ENCODE measurements at regions not wholly inside any gene's neighbourhood (a gene's known extent, or its start where the extent isn't known, plus 50 kb on each side); places are given as distances from the start of the nearest gene placed in this dataset.

DNA sequence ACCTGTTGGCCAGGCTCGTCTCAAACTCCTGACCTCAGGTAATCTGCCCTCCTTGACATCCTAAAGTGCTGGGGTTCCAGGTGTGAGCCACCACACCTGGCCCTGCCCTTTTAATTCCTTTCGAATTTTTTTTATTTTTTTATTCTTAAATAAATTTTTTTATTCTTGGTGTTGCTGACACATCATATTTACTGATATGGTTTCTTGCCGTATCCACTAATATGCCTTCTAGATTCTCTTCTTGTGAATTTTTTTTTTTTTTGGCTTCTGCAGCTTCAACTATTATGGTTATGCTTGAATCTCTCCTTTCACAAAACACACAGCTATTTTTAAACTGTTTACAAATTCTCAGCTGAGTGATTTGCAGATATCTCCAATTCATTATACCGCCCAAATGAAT lies 353.4 kb upstream of the ADGRL3 start:
- TF ChIP-seq, protein P1, sequence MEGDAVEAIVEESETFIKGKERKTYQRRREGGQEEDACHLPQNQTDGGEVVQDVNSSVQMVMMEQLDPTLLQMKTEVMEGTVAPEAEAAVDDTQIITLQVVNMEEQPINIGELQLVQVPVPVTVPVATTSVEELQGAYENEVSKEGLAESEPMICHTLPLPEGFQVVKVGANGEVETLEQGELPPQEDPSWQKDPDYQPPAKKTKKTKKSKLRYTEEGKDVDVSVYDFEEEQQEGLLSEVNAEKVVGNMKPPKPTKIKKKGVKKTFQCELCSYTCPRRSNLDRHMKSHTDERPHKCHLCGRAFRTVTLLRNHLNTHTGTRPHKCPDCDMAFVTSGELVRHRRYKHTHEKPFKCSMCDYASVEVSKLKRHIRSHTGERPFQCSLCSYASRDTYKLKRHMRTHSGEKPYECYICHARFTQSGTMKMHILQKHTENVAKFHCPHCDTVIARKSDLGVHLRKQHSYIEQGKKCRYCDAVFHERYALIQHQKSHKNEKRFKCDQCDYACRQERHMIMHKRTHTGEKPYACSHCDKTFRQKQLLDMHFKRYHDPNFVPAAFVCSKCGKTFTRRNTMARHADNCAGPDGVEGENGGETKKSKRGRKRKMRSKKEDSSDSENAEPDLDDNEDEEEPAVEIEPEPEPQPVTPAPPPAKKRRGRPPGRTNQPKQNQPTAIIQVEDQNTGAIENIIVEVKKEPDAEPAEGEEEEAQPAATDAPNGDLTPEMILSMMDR (IDR thresholded peaks at IDR 0.05; ENCODE audit: low read depth, low read length, missing control alignments): no peak
- DNase-seq (ENCODE audit: extremely low read depth, low read depth): no peak
- no peak overlapping the region for H3K4me3 ChIP-seq (replicated peaks; ENCODE audit: low read depth, low read length)

DNA sequence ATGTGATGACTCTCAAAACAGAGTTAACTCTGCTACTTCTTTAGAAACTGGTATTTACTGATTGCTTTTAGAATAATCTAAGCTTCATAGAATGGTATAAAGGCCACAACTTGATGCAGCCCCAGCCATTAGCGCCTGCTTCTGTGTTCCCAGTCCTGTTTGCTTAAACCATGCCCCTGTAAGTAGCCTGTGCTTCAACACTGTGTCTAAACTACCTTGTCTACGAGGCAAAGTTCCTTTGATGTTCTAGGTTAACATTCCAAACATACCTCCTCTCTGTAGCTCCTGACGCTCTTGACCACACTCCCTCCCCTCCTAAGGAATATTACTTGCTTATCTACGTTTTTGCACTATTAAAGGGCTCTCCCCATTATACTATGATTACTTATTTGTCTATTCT lies 352.5 kb upstream of the ADGRL3 start:
- TF ChIP-seq, protein P1 (IDR thresholded peaks at IDR 0.05; ENCODE audit: low read depth, low read length, missing control alignments): no peak
- DNase-seq (ENCODE audit: extremely low read depth, low read depth): no peak
- H3K4me3 ChIP-seq (replicated peaks; ENCODE audit: low read depth, low read length): no peak overlapping the region

DNA sequence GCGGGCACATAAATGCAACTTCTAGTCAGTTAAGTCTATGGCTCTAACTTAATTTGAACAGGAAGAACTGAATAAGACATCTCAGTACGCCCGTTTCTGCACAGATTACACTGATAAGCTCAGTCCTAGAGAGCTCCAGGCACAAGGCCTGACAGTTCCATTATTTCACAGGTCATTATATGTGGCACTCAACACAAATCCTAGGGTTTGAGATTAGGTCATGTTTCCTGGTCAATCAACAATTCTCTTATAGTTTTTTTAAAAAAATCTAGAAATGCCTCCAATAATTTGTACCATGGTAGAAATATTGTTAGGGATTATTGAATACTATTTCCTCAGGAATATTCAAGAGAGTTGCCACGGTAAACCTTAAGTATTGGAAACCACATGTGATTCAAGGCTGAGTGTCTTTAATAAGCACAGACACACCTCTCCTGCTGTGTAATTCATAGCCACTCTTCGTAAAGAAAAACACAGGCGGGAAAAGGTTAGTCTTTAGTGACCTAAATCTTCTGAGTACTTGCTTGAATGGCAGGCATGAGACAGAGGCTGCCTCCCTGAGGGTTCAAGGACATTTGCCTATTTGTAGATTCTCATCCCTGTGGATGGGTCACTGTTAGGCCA lies 342.9 kb upstream of the ADGRL3 start:
- TF ChIP-seq, protein P1 (IDR thresholded peaks at IDR 0.05; ENCODE audit: low read depth, low read length, missing control alignments): no peak
- no peak overlapping the region for H3K4me3 ChIP-seq (replicated peaks; ENCODE audit: low read depth, low read length)
- no peak for DNase-seq (ENCODE audit: extremely low read depth, low read depth)

DNA sequence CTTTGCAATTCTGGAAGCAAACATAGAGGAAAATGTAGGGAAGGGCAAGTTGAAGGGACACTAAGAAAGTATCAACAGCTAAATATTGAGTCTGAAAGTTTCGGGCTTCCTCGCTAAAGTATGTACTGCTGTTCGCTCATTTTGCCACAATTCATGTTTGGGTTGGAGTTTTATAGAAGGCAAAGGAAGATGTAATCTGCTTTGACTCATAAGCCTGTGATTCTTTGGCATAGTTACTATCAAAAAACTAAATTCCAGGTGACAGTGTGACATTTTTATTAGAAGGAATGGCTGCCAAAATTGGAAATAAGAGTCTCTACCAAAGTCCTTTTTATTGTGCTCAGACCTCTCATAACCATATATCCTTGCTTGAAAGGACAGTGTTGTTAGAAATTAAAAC lies 336.7 kb upstream of the ADGRL3 start:
- no peak for DNase-seq (ENCODE audit: extremely low read depth, low read depth)
- TF ChIP-seq, protein P1 (IDR thresholded peaks at IDR 0.05; ENCODE audit: low read depth, low read length, missing control alignments): no peak
- H3K4me3 ChIP-seq (replicated peaks; ENCODE audit: low read depth, low read length): no peak overlapping the region

DNA sequence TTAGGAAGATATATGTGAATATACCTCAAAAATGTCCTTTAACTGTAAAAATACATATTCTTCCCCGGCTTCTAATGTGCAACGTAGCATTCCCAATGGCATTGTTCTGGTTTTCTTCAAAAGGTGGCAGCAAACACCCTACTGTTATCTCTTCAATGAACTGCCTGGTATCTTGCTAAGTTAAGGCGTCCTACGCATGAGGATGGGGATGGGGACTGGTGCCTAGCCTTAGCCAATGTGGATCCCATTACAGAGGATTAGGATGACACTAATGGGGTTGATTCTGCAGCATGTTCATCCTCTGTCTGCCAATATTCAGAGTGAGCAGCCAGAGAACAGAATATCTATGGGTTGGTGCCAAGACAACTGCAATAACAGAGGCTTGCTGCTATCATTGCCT lies 334.9 kb upstream of the ADGRL3 start:
- no peak overlapping the region for H3K4me3 ChIP-seq (replicated peaks; ENCODE audit: low read depth, low read length)
- DNase-seq (ENCODE audit: extremely low read depth, low read depth): no peak
- TF ChIP-seq, protein P1 (IDR thresholded peaks at IDR 0.05; ENCODE audit: low read depth, low read length, missing control alignments): no peak

DNA sequence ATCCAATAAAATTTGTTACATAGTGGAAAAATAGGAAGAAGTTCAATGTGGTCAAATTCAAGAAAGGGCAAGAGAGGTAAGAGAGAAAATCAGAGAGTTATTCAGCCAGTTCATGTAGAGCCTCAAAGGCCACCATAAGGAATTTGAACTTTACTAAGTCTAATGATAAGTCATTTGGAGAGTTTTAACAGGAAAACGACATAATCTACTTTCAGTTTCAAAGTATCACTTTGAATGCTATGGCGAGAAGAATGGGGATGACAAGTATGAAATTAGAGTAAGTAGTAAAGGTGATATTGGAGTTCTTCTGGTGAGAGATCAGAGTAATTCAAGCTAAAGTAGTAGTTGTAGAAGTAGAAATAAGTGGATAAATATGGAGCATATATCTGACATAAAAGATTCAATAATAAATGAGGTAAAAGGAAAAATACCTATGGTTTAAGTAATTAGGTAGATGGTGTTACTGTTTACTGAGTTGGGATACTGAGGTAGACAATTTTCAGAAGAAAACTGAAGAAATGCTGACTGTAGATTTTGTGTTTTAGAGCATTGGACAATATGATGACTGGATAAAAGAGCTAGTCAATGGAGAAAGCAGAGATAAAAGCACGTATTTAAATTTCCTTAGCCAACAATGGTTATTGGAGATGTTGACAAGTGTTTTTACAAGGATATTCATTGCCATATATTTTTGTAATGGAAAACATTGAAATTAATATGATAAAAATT lies 331.7 kb upstream of the ADGRL3 start:
- H3K4me3 ChIP-seq (replicated peaks; ENCODE audit: low read depth, low read length): no peak overlapping the region
- TF ChIP-seq, protein P1 (IDR thresholded peaks at IDR 0.05; ENCODE audit: low read depth, low read length, missing control alignments): no peak
- no peak for DNase-seq (ENCODE audit: extremely low read depth, low read depth)
